HG02642 (cell line): ENCODE measurements at regions not wholly inside any gene's neighbourhood (a gene's known extent, or its start where the extent isn't known, plus 50 kb on each side); places are given as distances from the start of the nearest gene placed in this dataset.
"Not testable (repeated sequence)": the region's sequence is repeated elsewhere in the genome, so short reads cannot be mapped to it uniquely, and the experiment has no call there.

Experiments
- ATAC-seq: cut with Tn5 transposase; IDR thresholded peaks from one replicate; pipeline ENCODE4 v1.9.1; 2021; ENCODE audit warnings: mild to moderate bottlenecking; ENCODE audit not compliant: unreplicated experiment, poor library complexity

DNA sequence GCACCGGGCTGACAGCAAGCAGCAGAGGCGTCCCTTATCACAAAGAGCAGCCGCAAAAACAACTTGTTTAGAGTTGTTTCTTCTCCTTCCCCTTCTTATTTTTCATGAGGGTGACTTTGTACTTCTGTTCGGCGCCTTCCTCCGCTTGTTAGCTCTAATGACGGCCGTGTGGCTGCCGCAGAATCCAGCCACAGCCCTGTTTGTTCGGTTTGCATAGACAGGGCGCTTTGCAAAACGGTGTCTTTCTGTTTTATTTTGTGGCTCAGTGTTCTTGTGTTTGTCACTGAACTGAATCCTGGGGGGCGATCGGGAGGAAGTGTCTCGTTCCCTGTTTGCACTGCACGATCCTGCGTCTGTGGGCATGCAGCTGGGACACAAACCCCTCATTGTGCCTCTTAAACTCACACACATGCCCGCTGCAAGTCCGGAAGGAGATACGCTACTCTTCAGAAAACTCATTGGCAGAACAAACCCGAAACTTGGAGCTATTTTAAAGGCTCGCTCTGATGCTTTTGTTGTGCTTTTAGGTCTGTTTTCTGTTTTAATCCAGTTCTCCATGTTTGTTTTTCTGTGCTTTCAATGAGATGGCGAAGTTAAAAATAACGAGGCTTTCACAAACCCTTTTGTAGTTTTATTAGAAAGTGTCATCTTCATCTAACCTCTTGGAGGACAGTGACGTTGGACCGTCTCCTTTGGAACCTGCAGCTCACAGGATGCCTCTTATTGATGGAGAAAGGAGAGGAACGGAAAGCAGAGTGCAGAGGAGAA lies 213.9 kb downstream of the IRX2 start:
- ATAC-seq: no peak

DNA sequence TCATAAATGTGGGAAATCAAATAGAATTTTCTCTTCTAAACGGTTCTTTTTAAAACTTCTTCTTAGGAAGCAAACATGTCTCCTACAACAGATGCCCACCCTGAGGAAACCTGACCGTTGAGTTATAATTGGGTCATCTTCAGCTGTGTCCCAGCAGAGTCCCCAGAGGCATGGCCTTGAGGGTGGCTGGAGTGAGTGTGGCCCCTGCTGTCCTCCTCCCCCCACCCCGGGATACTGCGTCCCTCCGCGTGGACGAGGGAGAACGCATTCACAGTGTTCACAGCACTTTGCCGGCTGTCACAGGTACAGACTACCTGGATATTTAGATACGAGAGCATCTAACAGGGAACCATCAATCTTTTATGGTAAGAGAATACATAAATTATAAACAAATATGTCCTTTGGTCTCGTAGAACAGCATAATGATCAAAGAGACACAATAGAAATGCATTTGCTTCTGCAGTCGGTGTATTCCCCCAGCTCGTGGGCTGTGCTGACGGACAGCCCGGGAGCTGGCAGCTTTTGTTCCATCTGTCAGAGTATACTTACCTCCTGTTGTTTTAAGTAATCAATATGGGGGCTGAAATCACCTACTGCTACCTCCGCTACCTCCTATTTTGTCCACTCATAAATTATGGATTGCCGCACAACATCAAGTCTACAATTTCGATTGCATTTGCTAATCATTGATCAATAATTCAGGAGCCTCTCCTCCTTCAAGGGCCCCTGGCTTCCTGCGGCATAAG lies 214.7 kb downstream of the IRX2 start:
- ATAC-seq: no peak

DNA sequence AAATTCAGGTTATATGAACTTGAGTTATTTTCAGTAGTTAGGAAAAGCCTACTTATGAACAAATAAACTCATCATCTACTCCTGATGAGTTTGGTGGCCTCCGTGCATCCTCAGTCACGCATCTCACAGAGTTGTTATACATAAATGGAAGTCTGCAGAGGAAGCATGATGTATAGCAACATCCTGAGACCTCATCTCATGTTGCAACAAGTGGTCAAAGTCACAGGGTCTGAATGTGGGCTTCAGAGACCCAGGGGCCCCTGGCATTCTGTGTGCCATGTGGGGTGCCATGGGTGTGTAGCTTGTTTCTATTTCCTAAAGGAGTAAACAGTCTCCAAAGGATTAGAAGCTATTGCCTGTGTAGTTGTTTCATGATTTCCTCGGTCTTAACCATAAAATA lies 216.5 kb downstream of the IRX2 start:
- ATAC-seq: no peak

DNA sequence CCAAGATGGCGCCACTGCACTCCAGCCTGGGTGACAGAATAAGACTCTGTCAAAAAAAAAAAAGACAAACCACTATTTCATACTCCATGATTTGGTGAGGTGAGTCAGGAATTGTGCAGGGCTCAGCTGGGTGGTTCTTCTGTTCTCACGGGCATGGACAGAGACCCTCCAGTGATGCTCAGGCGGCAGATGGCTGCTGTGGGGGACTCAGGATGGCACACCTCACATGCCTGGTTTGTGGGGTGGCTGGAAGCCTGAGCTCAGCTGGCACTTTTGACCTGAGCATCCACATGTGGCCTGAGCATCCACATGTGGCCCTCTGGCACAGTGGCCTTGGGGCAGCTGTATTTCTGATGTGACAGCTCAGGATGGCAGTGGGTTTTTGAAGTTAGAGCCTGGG lies 217.2 kb downstream of the IRX2 start:
- no peak for ATAC-seq

DNA sequence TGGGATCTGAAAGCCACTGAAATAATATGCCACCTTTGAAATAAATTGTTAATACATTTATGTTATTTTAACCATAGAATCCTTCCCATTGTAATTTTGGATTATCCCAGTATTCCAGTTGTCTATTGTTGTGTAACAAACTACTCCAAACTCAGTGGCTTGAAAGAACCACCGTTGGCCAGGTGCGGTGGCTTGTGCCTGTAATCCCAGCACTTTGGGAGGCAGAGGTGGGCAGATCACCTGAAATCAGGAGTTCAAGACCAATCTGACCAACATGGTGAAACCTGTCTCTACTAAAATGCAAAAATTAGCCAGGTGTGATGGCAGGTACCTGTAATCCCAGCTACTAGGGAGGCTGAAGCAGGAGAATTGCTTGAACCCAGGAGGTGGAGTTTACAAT lies 217.6 kb downstream of the IRX2 start:
- not testable (repeated sequence) for ATAC-seq

DNA sequence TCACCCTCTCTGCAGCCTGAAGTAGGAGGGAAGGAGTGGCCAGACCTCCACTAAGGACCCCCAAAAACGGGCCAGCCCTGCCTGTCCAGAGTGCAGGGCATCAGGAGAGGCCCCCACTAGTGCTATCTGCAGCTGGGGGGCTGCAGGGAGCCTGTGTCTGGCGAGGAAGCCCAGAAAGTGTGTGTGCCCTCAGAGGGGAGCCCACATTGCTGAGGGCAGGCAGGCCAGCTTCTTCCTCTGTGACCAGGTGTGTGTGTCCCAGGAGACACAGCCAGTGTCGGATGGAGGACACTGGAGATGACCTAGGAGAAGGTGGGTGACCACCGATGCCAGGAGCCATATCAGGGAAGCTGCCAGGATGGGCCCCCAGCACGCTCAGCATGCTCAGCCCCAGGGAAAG lies 218.7 kb downstream of the IRX2 start:
- ATAC-seq: no peak

DNA sequence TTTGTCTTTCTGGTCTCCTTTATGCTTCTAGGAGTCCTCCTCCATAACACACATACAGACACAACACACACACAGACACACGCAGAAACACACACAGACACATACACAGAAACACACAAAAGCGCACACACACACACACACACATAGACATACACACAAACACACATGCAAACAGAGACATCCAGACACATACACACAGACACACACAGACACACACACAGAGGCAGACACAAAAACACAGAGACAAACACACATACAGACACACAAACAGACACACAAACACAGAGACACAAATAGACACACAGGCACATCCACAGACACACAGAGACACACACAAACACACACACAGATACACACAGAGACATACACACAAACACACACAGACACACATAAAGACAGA lies 220.2 kb downstream of the IRX2 start:
- no peak for ATAC-seq

DNA sequence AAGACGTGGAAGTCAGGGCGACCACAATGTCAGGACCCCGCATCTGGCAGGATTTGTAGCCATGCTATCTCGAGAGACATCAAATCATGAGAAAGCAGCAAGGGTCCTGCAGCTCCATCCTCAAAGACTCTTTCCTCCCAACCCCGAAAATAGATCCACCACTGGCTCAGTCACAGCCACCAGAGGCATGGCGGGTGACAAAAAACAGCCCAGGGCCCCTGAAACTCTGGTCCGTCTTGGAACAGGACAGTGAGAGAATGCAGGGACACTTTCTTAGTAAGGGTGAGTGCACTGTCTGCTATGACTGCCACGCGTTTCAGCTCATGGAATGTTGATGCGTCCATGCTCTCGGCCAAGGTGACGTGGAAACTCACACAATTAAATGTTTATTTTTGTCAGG lies 220.9 kb downstream of the IRX2 start:
- no peak for ATAC-seq

DNA sequence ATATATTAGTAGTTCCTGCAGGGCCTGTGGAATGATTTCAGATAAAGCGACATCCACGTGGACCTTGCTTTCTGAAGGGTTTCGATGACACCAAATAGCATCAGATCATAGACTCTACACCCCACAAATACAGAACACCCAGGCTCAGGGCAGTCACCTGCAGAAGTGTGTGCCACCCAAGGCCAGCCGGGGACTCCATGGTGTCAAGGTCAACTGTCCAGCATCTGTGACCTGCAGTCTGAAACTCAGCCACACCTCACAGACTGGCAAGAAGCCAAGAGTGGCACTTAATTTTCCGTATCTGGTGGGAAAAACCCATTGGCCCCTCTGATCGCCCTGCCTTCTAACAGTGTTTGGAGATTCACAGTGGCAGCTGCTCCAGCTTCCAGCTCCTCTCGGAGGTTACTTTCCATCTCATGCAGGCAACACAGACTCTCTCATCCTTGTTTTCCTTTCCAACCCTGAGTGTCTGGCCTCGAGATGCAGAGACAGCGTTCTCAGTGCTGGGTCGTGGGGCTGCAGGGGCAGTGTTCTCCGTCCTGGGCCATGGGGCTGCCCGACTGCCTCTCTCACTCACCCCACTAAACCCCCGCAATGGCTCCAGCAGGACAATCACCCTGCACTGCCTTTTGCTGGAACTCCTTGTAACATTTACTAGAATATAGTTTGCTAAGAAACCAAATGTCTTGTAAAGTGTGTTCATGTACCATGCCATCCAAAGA lies 221.9 kb downstream of the IRX2 start:
- ATAC-seq: no peak

DNA sequence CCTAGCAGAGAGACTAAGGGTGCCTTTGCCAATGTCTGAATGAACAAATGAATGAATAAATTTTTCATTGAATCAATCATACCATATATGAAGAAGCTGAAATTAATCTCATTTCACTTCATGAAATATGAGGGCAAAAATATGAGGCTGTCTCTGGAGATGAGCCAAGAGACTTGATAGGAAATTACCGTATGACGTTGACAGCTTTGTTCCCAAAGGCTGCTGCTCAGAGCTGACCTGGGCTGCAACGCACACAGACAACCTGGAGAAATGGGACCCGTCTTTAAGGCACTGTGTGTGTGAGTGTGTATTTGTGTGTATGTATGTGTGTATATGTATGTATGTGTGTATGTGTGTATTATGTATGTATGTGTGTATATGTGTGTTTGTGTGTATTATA lies 226.1 kb downstream of the IRX2 start:
- ATAC-seq: no peak

DNA sequence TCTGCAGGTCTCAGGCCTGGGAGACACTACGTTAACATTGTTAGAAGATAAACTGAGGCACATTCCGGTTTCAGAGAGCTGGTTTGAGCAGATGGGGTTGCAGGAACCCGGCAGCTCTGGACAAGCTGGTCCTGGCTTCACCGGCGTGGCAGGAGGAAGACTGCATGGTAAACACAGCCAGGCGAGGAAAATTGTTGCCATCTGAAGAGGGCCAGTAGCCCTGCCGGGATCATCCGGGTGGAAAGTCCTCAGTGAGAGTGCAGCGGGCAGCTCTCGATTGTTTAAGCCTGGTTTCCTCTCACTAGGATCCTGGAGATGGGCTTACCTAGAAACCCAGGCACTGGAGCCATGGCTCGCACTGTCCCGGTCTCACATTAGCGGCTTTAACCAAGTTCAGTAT lies 226.9 kb downstream of the IRX2 start:
- ATAC-seq: no peak

DNA sequence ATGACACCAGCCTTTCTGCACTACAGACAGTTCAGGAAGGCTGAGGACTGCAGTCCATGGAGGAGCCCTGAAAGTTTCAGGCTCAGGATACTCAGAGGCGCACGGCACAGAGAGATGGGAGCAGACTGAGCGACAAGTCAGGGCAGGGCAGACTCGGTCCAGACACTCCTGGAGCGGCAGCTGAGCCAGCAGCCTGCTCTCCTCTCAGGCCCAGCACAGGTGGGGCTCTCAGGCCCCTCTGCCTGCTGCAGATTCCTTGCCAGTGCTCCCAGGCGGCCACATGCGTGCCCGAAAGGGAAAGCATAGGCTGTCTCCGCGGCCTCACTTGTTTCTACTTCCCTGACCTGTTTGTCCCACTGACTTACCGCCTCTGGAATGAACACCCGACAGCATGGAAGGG lies 228.3 kb downstream of the IRX2 start:
- no peak for ATAC-seq

DNA sequence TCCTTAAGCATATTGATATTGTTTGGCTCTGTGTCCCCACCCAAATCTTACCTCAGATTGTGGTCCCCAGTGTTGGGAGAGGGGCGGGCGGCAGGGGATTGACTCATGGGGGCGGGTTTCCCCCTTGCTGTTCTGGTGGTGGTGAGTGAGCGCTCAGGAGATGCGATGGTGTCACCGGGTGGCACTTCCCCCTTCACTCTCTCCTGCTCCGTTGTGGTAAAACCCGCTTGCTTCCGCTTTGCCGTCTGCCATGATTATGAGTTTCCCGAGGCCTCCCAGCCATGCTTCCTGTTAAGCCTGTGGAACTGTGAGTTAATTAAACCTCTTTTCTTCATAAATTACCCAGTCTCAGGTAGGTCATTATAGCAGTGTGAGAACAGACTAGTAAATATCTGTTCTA lies 229.1 kb downstream of the IRX2 start:
- ATAC-seq: no peak

DNA sequence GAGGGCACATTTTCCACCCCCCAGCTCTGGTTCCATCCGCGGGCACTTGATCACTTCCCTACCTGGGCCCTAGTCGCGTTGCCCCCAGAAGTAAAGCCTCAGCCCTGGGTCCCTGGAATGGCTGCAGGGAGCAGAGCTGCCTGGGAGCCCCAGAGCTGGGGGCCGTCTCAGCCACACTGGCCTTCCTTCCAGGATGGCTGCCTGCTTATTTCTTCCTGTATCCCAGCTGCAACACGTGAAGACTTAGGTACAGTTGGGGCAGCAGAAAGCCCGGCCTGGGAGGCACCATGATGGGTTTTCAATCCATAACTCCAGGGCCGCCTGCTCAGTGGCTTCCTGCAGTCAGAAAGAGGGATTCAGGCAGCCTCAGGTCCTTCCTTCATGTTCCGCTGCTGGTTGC lies 232.3 kb downstream of the IRX2 start:
- no peak for ATAC-seq

DNA sequence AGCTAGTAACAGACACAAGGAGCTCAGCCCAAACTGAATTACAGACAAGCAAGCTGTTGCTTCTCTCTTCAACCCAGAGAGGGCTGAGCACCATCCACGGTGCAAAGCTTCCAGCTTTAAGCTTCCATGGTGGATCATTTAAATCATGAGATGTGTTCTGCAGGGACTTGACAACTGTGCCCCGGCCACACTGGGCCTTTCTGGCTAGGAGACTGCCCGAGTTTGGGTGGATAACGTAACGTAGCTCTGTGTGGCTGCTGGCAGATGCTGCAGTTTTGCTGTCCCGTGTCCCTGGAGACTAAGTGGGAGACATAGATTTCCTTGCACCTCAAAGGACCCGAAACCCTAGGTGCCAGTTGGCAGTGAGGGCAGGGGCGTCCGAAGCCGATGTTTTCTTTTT lies 234.0 kb downstream of the IRX2 start:
- ATAC-seq: no peak

DNA sequence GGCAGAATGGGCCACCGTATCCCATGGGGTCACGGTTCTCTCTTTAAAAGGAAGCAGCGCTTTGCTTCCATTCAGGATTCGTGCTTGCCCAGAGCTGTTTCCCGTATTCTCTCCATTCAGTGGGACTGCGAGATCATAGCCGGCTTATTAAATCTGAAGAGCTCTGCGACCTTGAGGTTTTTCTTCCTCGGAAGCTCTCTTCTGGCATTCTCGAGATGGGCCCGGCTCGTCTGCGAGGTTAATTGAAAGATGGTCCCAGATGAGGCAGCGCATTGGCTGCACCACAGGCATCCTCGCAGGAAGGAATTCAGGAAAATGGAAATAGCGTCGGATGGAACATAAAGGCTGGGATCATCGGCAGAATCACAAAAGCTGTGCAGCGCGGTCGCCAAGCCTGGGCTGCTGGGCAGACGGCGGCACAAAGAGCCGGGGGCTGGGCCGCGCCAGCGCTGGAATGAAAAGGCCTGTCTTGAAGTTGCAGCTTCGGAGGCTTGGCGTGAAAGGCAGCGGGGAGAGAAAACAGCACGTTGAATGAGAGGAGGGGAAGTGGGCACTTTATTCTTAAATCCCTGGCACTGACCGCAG lies 236.2 kb downstream of the IRX2 start:
- no peak for ATAC-seq

DNA sequence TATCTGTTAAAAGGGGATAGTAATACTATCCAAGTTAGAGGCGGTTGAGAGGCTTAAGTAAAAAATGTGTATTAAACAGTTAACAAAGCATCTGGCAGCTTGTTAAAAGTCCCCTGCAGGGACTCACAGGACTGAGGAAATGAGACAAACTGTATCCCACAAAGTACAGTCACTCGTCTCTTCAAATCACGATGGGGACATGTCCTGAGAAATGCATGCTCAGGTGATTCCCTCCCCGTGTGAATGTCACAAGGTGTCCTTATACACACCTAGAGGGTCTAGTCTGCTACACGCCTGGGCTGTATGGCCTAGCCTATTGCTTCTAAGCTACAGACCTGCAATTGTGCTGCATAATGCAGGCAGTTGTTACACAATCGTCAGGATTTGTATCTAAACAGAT lies 237.0 kb downstream of the IRX2 start:
- no peak for ATAC-seq

DNA sequence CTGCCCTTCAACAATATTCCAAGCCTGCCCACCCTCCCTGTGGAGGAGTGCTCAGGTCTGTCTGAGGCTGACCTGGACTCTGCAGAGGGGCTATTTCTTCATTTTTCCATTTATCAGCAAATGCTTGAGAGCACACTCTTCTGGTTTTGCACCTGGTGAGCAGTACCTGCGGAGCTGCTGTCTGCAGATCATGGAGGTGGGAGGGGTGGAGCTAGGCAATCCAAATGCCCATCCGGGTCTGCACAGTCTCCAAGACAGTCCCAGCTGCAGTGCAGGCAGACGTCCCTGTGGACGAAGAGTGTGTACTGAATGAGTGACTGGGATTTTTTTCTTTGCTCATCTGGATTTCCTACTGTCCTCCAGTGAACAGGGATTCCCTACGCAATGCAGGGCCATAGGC lies 239.8 kb downstream of the IRX2 start:
- no peak for ATAC-seq

DNA sequence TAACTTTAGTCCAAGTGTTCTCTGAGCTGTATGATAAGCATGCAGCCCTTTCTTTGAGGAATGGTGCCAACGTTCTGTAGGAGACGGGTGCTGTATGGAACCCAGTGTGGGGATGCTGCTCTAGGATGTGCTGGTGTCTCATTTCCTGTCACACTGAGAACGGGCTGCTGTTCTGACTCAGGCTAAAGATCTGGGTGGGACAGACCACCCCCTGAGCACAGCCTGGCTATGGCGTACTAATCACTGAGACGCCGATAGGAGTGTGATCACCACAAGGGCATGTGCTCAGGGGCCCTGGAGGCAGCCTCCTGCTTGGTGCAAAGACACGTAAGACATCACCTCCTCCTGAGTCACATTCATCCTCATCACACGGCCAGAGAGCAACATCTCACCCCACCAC lies 240.4 kb downstream of the IRX2 start:
- no peak for ATAC-seq

DNA sequence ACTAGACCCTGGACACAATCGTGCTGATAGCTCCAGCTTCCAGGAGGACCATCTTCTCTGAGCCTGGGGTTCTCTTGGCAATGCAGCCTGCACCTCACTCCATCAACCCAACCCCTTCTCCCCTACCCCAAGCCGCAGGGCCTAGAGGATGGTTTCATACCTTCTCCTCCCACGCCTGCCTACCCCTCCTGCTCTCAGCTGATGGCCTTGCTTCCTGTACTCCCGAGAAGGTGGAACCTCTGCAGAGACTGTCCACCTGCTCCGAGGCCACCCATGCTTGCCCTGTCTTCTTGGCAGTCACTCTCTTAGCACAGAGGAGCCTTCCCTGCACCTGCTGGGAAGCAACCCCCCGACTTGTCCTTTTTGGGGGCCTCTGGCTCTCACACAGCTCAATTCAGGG lies 241.9 kb downstream of the IRX2 start:
- no peak for ATAC-seq

DNA sequence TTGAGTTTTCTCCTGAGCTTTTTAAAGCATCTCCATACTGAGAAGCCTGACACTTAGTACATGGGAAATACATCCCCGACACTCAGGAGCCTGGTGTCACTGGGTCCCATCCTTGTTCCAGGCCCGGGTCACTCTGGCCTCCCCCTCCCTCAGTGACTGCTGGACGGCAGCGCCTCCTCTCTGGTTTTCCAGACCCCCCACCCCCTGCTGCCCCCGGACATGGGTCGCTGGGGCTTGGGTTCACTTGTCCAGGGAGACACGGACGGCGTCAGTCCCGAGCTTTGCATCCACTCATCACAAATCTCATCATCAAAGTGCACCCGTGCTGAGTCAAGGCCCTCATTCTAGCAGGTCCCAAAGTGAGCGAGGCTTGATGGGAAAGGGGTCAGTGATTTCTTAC lies 243.0 kb downstream of the IRX2 start:
- ATAC-seq: no peak
